ENCODE measurements at regions not wholly inside any gene's neighbourhood (a gene's known extent, or its start where the extent isn't known, plus 50 kb on each side); places are given as distances from the start of the nearest gene placed in this dataset.

DNA sequence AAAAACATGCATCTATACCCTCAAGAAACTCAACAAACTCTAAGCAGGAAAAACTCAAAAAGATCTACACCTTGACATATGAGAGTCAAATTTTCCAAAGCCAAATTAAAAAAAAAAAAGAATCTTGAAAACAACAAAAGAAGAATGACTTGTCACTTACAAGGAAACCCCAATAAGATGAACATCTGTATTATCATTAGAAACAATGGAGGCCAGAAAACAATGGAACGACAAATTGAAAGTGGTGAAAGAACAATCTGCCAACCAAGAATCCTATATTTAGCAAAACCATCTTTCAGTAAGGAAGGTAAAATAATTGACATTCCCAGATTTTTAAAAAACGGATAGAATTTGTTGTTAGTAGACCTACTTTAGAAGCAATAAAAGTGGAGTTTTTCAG is 516.8 kb downstream of the ACTR3B start:
- peaks cover 54% of the 10 kb centered on the region for H3K9me3 Mint-ChIP-seq
- no peak overlapping the region for H3K27ac Mint-ChIP-seq
- no peak for DNase-seq
- TF ChIP-seq, protein P1, sequence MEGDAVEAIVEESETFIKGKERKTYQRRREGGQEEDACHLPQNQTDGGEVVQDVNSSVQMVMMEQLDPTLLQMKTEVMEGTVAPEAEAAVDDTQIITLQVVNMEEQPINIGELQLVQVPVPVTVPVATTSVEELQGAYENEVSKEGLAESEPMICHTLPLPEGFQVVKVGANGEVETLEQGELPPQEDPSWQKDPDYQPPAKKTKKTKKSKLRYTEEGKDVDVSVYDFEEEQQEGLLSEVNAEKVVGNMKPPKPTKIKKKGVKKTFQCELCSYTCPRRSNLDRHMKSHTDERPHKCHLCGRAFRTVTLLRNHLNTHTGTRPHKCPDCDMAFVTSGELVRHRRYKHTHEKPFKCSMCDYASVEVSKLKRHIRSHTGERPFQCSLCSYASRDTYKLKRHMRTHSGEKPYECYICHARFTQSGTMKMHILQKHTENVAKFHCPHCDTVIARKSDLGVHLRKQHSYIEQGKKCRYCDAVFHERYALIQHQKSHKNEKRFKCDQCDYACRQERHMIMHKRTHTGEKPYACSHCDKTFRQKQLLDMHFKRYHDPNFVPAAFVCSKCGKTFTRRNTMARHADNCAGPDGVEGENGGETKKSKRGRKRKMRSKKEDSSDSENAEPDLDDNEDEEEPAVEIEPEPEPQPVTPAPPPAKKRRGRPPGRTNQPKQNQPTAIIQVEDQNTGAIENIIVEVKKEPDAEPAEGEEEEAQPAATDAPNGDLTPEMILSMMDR (IDR thresholded peaks at IDR 0.05) = no peak
- H3K4me1 Mint-ChIP-seq (ENCODE audit: low read depth) = no peaks in the 10 kb centered on the region
- no peaks in the 10 kb centered on the region for H3K36me3 Mint-ChIP-seq (ENCODE audit: low read depth)
- H3K4me3 Mint-ChIP-seq = no peak overlapping the region
- H3K27me3 Mint-ChIP-seq (ENCODE audit: insufficient read depth) = no peaks in the 10 kb centered on the region

DNA sequence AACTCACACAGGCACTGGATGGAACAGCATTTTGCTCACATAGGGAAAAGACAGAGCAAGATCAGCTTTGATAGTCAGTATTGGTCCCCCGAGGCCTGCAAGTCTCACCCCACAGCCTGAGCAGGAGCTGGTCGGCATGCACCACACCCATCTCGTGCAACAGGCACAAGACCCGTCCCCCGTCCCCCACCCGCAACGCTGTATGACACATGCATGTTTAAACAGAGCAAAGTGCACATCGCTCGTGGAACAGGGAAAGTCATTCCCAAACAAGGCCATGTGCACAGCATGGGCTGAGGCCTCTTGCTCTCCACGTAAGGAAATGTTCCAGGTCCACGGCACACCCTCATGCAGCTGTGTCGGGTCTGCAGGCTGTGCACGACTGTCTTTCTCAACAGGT is 527.2 kb downstream of the ACTR3B start:
- Mint-ChIP-seq H3K4me1 (ENCODE audit: low read depth) (no peaks in the 10 kb centered on the region), H3K4me3 (no peak overlapping the region), H3K27ac (no peak overlapping the region), H3K9me3 (peaks cover 61% of the 10 kb centered on the region), H3K27me3 (ENCODE audit: insufficient read depth) (no peaks in the 10 kb centered on the region; the same call in 1 of the 2 replicates), H3K36me3 (ENCODE audit: low read depth) (no peaks in the 10 kb centered on the region; the same call in 1 of the 2 replicates)
- DNase-seq = no peak
- TF ChIP-seq, protein P1 (IDR thresholded peaks at IDR 0.05) = no peak

DNA sequence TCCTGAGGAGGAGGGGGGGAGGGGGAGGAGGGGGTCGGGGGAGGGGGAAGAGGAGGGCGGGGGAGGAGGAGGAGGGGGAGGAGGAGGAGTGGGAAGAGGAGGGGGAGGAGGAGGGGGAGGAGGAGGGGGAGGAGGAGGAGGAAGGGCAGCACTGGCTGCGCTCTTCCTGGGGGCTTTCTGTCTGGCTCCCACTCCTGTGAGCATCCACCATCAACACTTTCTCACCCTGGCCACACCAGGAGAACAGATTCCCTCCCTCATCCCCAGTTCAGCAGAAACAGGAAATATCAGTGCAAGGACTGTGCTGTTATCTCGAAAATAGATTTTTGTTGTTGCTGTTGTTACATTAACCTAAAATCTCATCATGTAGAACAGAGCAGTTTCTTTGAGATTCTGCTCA is 530.5 kb downstream of the ACTR3B start:
- DNase-seq = no peak
- Mint-ChIP-seq H3K4me1 (ENCODE audit: low read depth) (no peaks in the 10 kb centered on the region), H3K36me3 (ENCODE audit: low read depth) (no peaks in the 10 kb centered on the region; the same call in 1 of the 2 replicates), H3K27me3 (ENCODE audit: insufficient read depth) (no peaks in the 10 kb centered on the region; the same call in 1 of the 2 replicates), H3K27ac (no peak overlapping the region), H3K9me3 (peaks cover 62% of the 10 kb centered on the region), H3K4me3 (no peak overlapping the region)
- TF ChIP-seq, protein P1 (IDR thresholded peaks at IDR 0.05) = no peak

DNA sequence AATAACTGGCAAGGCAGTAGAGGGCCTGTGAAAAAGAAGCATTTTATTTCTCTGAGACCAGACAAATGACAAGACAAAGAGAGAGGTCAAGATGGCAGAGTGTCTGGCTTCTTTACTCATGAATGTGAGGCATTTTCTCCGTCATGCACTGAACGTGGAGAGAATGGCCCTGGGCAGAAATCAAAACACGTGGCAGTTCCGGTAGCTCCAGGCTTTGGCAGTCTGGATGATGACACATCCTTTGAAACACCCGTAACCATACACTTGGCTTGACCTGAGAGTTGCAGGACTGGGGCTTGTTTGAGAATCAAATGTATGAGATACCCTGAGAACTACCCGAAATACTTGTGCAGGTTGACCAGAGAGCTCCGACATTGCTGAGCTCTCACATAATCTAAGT is 537.6 kb downstream of the ACTR3B start:
- TF ChIP-seq, protein P1 (IDR thresholded peaks at IDR 0.05) = no peak
- Mint-ChIP-seq H3K27ac (no peak overlapping the region), H3K9me3 (peaks cover 52% of the 10 kb centered on the region), H3K27me3 (ENCODE audit: insufficient read depth) (no peaks in the 10 kb centered on the region; the same call in 1 of the 2 replicates), H3K4me3 (no peak overlapping the region), H3K4me1 (ENCODE audit: low read depth) (no peaks in the 10 kb centered on the region), H3K36me3 (ENCODE audit: low read depth) (no peaks in the 10 kb centered on the region)
- no peak for DNase-seq

DNA sequence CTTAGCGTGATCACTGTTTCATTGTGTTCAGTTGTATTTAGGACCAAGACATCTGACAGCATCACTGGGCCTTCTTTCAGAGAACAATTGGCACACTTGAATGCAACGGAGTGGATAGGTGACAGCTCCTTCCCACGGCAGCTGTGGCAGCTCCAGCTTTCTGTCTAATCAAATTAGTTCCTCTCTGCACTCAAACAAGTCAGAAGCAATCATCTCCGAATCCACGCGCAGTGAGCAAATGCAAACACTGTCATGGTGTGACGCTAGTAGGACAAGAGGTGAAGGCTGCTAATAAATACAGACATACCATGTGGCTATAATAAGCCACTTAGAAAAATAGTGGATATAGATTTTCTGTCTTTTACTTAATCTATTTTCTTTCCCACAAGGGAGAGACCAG is 542.4 kb downstream of the ACTR3B start:
- Mint-ChIP-seq H3K27ac (no peak overlapping the region), H3K9me3 (peaks cover 47% of the 10 kb centered on the region)

More for the DNA sequence above, 542.4 kb downstream of the ACTR3B start:
- 0 out of 2 replicates have a peak, but pooled peaks cover 5% of the 10 kb centered on the region for H3K36me3 Mint-ChIP-seq (ENCODE audit: low read depth)
- DNase-seq = no peak
- no peaks in the 10 kb centered on the region for H3K4me1 Mint-ChIP-seq (ENCODE audit: low read depth)
- TF ChIP-seq, protein P1 (IDR thresholded peaks at IDR 0.05) = no peak
- no peak overlapping the region for H3K4me3 Mint-ChIP-seq
- H3K27me3 Mint-ChIP-seq (ENCODE audit: insufficient read depth) = no peaks in the 10 kb centered on the region; the same call in 1 of the 2 replicates
